ENCODE measurements at regions not wholly inside any gene's neighbourhood (a gene's known extent, or its start where the extent isn't known, plus 50 kb on each side); places are given as distances from the start of the nearest gene placed in this dataset.
"Not testable (repeated sequence)": the region's sequence is repeated elsewhere in the genome, so short reads cannot be mapped to it uniquely, and the experiment has no call there.

DNA sequence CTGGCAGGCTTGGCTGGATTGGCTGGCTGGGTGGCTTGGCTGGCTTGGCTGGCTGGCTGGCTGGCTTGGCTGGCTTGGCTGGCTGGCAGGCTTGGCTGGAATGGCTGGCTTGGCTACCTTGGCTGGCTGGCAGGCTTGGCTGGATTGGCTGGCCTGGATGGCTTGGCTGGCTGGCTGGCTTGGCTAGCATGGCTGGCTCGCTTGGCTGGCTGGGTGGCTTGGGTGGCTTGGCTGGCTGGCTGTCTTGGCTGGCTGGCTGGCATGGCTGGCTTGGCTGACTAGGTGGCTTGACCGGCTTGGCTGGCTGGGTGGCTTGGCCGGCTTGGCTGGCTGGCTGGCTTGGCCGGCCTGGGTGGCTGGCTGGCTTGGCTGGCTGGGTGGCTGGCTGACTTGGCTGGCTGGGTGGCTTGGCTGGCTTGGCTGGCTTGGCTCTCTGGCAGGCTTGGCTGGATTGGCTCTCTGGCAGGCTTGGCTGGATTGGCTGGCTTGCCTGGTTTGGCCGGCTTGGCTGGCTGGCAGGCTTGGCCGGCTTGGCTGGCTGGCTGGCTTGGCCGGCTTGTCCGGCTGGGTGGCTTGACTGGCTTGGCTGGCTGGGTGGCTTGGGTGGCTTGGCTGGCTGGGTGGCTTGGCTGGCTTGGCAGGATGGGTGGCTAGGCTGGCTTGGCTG lies 440.9 kb downstream of the GOLGA6L6 start:
- H3K9me3 ChIP-seq (ENCODE audit: control insufficient read depth in 2 of 2, insufficient read depth in 1 of 2, low read depth in 1 of 2, low read length in 1 of 2); DNase-seq; FAIRE-seq; H3K4me1 ChIP-seq (ENCODE audit: control insufficient read depth in 3 of 3, insufficient read depth in 2 of 3, low read depth in 1 of 3, low read length in 2 of 3); H3K27ac ChIP-seq (ENCODE audit: low read depth in 1 of 3, low read length in 2 of 3); H3K36me3 ChIP-seq (ENCODE audit: control insufficient read depth in 3 of 3, insufficient read depth in 2 of 3, low read depth in 1 of 3, low read length in 3 of 3); H3K27me3 ChIP-seq (ENCODE audit: control insufficient read depth in 3 of 3, insufficient read depth in 3 of 3, low read length in 3 of 3); H3K4me3 ChIP-seq (ENCODE audit: low read depth in 1 of 3, low read length in 3 of 3): not testable (repeated sequence)
- no CpG with 5 or more reads among the region's 8 CpGs for WGBS, 3 donors

DNA sequence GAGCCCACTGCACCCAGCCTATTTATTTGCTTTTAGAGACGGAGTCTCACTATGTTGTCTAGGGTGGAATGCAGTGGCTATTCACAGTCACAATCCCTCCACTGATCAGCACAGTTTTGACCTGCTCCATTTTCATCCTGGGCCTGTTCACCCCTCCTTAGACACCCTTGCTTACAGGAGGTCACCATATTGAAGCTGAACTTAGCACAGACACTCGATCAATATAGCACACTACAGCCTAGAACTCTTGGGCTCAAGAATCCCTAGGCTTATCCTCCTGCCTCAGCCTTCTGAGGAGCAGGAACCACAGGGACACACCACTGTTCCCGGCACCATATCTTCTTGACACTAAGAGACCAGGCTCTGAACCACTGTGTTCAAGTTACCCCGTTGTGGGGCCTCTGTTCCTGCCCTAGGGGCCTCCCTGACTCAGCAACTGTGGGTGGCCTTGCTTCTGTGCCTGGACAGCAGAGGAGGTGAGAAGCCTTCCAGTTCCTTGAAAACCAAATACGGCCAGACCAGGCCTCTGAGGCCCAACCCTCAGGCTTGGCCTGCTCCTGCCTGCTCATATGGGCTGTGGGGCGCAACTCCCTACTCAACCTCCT lies 445.8 kb downstream of the GOLGA6L6 start:
- H3K27ac ChIP-seq (ENCODE audit: low read depth in 1 of 3, low read length in 2 of 3); DNase-seq; H3K9me3 ChIP-seq (ENCODE audit: control insufficient read depth in 2 of 2, insufficient read depth in 1 of 2, low read depth in 1 of 2, low read length in 1 of 2); H3K4me1 ChIP-seq (ENCODE audit: control insufficient read depth in 3 of 3, insufficient read depth in 2 of 3, low read depth in 1 of 3, low read length in 2 of 3); H3K36me3 ChIP-seq (ENCODE audit: control insufficient read depth in 3 of 3, insufficient read depth in 2 of 3, low read depth in 1 of 3, low read length in 3 of 3); H3K27me3 ChIP-seq (ENCODE audit: control insufficient read depth in 3 of 3, insufficient read depth in 3 of 3, low read length in 3 of 3); FAIRE-seq; H3K4me3 ChIP-seq (ENCODE audit: low read depth in 1 of 3, low read length in 3 of 3): not testable (repeated sequence)
- WGBS, 3 donors, result 64 to 89% (median 76%) methylated on average over 2 to 4 of the region's 6 CpGs

DNA sequence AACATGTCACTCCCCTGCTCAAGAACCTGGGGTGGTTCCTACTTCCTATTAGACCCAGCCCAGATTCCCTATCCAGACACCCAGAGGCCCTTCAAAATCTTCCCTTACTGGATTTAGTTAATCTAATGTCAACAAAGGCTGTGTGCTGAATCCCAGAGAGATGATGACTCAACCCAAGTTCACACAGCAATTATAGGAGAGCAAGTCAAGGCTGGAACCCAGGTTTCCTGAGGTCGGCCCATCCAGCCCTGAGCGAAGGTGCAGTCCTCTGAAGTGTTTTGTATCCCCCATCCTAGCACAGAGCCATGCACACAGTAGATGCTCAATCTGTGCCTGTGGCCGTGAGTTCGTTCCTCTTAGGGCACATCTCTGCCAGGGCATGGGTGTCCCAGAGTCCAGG lies 452.1 kb downstream of the GOLGA6L6 start:
- not testable (repeated sequence) for H3K27ac ChIP-seq (ENCODE audit: low read depth in 1 of 3, low read length in 2 of 3); H3K36me3 ChIP-seq (ENCODE audit: control insufficient read depth in 3 of 3, insufficient read depth in 2 of 3, low read depth in 1 of 3, low read length in 3 of 3); DNase-seq; H3K27me3 ChIP-seq (ENCODE audit: control insufficient read depth in 3 of 3, insufficient read depth in 3 of 3, low read length in 3 of 3); H3K4me1 ChIP-seq (ENCODE audit: control insufficient read depth in 3 of 3, insufficient read depth in 2 of 3, low read depth in 1 of 3, low read length in 2 of 3); H3K4me3 ChIP-seq (ENCODE audit: low read depth in 1 of 3, low read length in 3 of 3); H3K9me3 ChIP-seq (ENCODE audit: control insufficient read depth in 2 of 2, insufficient read depth in 1 of 2, low read depth in 1 of 2, low read length in 1 of 2); FAIRE-seq
- 74 to 79% (median 75%) methylated on average over 2 of the region's 4 CpGs for WGBS, 3 donors

DNA sequence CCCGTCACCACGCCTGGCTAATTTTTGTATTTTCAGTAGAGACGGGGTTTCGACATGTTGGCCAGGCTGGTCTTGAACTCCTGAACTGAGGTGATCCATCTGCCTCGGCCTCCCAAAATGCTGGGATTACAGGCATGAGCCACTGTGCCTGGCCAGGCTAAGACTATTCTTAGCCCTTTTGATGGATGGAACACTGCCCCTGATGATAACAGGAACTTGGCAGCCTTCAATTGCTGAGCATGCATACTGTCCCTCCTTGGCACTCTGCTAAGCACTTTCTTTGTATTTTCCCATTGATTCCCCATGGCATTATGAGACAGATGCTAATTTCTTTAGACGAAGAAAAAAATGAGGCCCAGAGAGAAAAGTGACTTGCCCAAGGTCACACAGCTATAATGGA lies 457.6 kb downstream of the GOLGA6L6 start:
- H3K27ac ChIP-seq (ENCODE audit: low read depth in 1 of 3, low read length in 2 of 3); H3K27me3 ChIP-seq (ENCODE audit: control insufficient read depth in 3 of 3, insufficient read depth in 3 of 3, low read length in 3 of 3); H3K9me3 ChIP-seq (ENCODE audit: control insufficient read depth in 2 of 2, insufficient read depth in 1 of 2, low read depth in 1 of 2, low read length in 1 of 2); H3K36me3 ChIP-seq (ENCODE audit: control insufficient read depth in 3 of 3, insufficient read depth in 2 of 3, low read depth in 1 of 3, low read length in 3 of 3); FAIRE-seq; DNase-seq; H3K4me3 ChIP-seq (ENCODE audit: low read depth in 1 of 3, low read length in 3 of 3); H3K4me1 ChIP-seq (ENCODE audit: control insufficient read depth in 3 of 3, insufficient read depth in 2 of 3, low read depth in 1 of 3, low read length in 2 of 3): not testable (repeated sequence)
- WGBS, 3 donors, result no CpG with 5 or more reads among the region's 6 CpGs

DNA sequence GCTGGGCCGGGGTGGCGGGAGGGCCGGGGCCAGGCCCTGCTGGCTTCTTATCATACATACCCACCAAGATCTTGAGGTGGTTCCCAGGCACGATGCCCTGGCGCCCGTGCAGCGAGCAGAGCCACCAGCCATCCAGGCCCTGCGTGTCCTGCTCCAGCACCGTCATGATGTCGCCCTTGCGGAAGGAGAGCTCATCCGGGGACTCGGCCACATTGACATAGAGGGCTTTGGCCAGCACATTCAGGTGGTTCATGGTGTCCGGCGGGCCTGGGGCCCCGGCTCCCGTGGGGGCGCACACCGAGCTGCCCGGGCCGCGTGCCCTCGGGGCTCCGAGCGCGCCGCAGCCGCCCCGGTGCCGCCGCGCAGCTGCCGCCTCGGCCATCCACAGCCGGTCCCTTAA lies 467.5 kb downstream of the GOLGA6L6 start:
- DNase-seq; H3K9me3 ChIP-seq (ENCODE audit: control insufficient read depth in 2 of 2, insufficient read depth in 1 of 2, low read depth in 1 of 2, low read length in 1 of 2); H3K27me3 ChIP-seq (ENCODE audit: control insufficient read depth in 3 of 3, insufficient read depth in 3 of 3, low read length in 3 of 3); FAIRE-seq; H3K27ac ChIP-seq (ENCODE audit: low read depth in 1 of 3, low read length in 2 of 3); H3K36me3 ChIP-seq (ENCODE audit: control insufficient read depth in 3 of 3, insufficient read depth in 2 of 3, low read depth in 1 of 3, low read length in 3 of 3); H3K4me3 ChIP-seq (ENCODE audit: low read depth in 1 of 3, low read length in 3 of 3); H3K4me1 ChIP-seq (ENCODE audit: control insufficient read depth in 3 of 3, insufficient read depth in 2 of 3, low read depth in 1 of 3, low read length in 2 of 3): not testable (repeated sequence)
- WGBS, 3 donors, result 91 to 93% (median 91%) methylated on average over 12 to 20 of the region's 35 CpGs

DNA sequence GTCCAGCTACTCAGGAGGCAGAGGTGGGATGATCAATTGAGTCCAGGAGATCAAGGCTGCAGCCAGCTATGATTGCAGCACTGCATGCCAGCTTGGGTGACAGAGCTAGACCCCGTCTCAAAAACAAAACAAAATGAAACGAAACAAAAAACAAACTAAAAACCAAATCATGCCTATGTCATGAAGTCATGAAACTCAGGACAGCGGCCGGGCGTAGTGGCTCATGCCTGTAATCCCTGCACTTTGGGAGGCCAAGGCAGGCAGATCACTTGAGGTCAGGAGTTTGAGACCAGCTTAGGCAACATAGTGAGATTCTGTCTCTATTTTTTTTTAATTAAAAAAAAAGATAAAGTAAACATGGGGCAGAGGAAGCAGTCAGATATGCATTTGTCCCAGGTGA lies 472.6 kb downstream of the GOLGA6L6 start:
- not testable (repeated sequence) for H3K4me3 ChIP-seq (ENCODE audit: low read depth in 1 of 3, low read length in 3 of 3); FAIRE-seq; DNase-seq; H3K36me3 ChIP-seq (ENCODE audit: control insufficient read depth in 3 of 3, insufficient read depth in 2 of 3, low read depth in 1 of 3, low read length in 3 of 3); H3K27ac ChIP-seq (ENCODE audit: low read depth in 1 of 3, low read length in 2 of 3); H3K4me1 ChIP-seq (ENCODE audit: control insufficient read depth in 3 of 3, insufficient read depth in 2 of 3, low read depth in 1 of 3, low read length in 2 of 3); H3K27me3 ChIP-seq (ENCODE audit: control insufficient read depth in 3 of 3, insufficient read depth in 3 of 3, low read length in 3 of 3); H3K9me3 ChIP-seq (ENCODE audit: control insufficient read depth in 2 of 2, insufficient read depth in 1 of 2, low read depth in 1 of 2, low read length in 1 of 2)
- WGBS, 3 donors, result 72 to 85% (median 82%) methylated on average over 4 of the region's 5 CpGs

DNA sequence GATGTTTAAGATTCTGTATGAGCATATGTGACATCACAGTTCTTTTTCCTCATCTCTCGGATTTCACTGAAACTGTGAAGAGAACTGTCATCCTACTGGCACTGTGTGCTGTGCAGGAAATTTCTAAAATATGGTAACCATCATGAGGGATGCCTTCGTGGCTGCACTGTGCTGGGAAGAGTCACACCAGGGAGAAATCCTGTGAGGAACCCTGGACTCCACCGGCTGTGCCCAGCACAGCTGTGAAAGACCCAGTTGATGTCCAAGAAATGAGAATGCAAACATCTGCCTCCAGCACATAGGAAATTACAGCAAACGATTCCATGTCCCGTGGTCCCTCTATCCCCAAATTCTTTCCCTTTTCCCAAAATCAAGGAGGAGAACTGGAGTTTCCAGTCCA lies 475.4 kb downstream of the GOLGA6L6 start:
- not testable (repeated sequence) for H3K4me1 ChIP-seq (ENCODE audit: control insufficient read depth in 3 of 3, insufficient read depth in 2 of 3, low read depth in 1 of 3, low read length in 2 of 3); DNase-seq; H3K36me3 ChIP-seq (ENCODE audit: control insufficient read depth in 3 of 3, insufficient read depth in 2 of 3, low read depth in 1 of 3, low read length in 3 of 3); H3K27me3 ChIP-seq (ENCODE audit: control insufficient read depth in 3 of 3, insufficient read depth in 3 of 3, low read length in 3 of 3); H3K27ac ChIP-seq (ENCODE audit: low read depth in 1 of 3, low read length in 2 of 3); FAIRE-seq; H3K9me3 ChIP-seq (ENCODE audit: control insufficient read depth in 2 of 2, insufficient read depth in 1 of 2, low read depth in 1 of 2, low read length in 1 of 2); H3K4me3 ChIP-seq (ENCODE audit: low read depth in 1 of 3, low read length in 3 of 3)
- WGBS, 3 donors, result 46 to 48% (median 47%) methylated on average over 2 of the region's 5 CpGs

DNA sequence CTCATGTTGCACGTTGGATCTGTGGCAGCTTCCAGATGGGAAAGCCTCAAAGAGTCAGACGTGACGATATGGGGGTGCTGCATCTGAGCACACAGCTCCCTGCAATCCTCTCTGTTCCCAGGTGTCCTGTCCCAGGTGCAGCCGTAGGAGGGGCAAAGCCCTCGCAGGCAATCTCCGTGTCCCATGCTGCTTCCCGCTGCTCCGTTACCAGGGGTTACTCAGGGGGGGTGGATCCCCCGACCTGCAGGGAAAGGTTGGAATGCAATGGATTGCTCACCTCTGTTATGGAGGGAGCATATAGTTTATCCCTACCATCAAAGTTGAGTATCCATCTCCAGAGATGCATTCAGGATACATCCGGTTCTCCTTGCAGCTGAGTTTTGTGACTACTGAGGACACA lies 476.1 kb downstream of the GOLGA6L6 start:
- DNase-seq; H3K4me3 ChIP-seq (ENCODE audit: low read depth in 1 of 3, low read length in 3 of 3); FAIRE-seq; H3K27ac ChIP-seq (ENCODE audit: low read depth in 1 of 3, low read length in 2 of 3); H3K27me3 ChIP-seq (ENCODE audit: control insufficient read depth in 3 of 3, insufficient read depth in 3 of 3, low read length in 3 of 3); H3K4me1 ChIP-seq (ENCODE audit: control insufficient read depth in 3 of 3, insufficient read depth in 2 of 3, low read depth in 1 of 3, low read length in 2 of 3); H3K36me3 ChIP-seq (ENCODE audit: control insufficient read depth in 3 of 3, insufficient read depth in 2 of 3, low read depth in 1 of 3, low read length in 3 of 3); H3K9me3 ChIP-seq (ENCODE audit: control insufficient read depth in 2 of 2, insufficient read depth in 1 of 2, low read depth in 1 of 2, low read length in 1 of 2): not testable (repeated sequence)
- WGBS, 3 donors, result 80 to 81% (median 81%) methylated on average over 6 to 7 of the region's 10 CpGs

DNA sequence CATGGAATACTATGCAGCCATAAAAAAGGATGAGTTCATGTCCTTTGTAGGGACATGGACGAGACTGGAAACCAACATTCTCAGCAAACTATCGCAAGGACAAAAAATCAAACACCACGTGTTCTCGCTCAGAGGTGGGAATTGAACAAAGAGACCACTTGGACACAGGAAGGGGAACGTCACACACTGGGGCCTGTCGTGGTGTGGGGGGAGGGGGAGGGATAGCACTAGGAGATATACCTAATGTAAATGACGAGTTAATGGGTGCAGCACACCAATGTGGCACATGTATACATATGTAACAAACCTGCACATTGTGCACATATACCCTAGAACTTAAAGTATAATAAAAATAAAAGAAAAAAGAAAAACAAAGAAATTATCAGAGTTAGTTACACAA lies 478.4 kb downstream of the GOLGA6L6 start:
- not testable (repeated sequence) for H3K4me3 ChIP-seq (ENCODE audit: low read depth in 1 of 3, low read length in 3 of 3); DNase-seq; H3K36me3 ChIP-seq (ENCODE audit: control insufficient read depth in 3 of 3, insufficient read depth in 2 of 3, low read depth in 1 of 3, low read length in 3 of 3); H3K4me1 ChIP-seq (ENCODE audit: control insufficient read depth in 3 of 3, insufficient read depth in 2 of 3, low read depth in 1 of 3, low read length in 2 of 3); H3K27ac ChIP-seq (ENCODE audit: low read depth in 1 of 3, low read length in 2 of 3); FAIRE-seq; H3K9me3 ChIP-seq (ENCODE audit: control insufficient read depth in 2 of 2, insufficient read depth in 1 of 2, low read depth in 1 of 2, low read length in 1 of 2); H3K27me3 ChIP-seq (ENCODE audit: control insufficient read depth in 3 of 3, insufficient read depth in 3 of 3, low read length in 3 of 3)
- 73 to 78% (median 73%) methylated on average over 6 to 7 of the region's 7 CpGs for WGBS, 3 donors

Data from small intestine (tissue), 7 donors.